ENCODE measurements at regions not wholly inside any gene's neighbourhood (a gene's known extent, or its start where the extent isn't known, plus 50 kb on each side); places are given as distances from the start of the nearest gene placed in this dataset.

- H3K27me3 ChIP-seq (replicated peaks; ENCODE audit: control insufficient read depth, insufficient read depth, low read length, poor library complexity, severe bottlenecking): no peaks in the 10 kb centered on the region
- H3K36me3 ChIP-seq (ENCODE audit: control insufficient read depth, insufficient read depth, low read length): no peaks in the 10 kb centered on the region
- no peak overlapping the region for H3K27ac ChIP-seq (ENCODE audit: insufficient read depth, low read length, poor library complexity, severe bottlenecking)
- H3K9me3 ChIP-seq (ENCODE audit: control insufficient read depth, low read length): no peaks in the 10 kb centered on the region
- no peak overlapping the region for H3K4me3 ChIP-seq (ENCODE audit: insufficient read depth, low read depth, low read length, poor library complexity, severe bottlenecking)
- no peak for DNase-seq
- no peaks in the 10 kb centered on the region for H3K4me1 ChIP-seq (ENCODE audit: control insufficient read depth, insufficient read depth, low read length, poor library complexity, severe bottlenecking)
Observed at GRCh38 chr18:46313521-46313920, 209.3 kb downstream of the HAUS1 start.

DNA sequence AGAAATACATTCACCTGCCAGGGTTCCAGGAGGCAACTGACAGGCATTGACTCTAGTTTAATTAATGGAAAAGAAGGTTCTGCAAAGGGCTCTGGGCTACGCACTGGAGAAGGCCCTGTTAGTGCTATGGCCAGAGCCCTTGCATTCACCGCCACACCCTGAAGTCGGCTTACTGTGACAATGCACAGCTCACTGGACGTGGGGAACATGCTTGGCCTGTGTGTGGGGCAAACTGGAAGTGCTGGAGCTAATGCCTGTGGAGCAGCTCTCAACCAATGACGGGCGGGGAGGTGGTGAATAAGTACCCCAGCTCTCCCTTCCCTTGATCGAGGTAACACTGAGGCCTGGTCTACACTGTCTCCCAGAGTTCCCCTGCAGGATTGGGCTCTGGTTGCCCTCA lies 209.8 kb downstream of the HAUS1 start:
- H3K4me3 ChIP-seq (ENCODE audit: insufficient read depth, low read depth, low read length, poor library complexity, severe bottlenecking): no peak overlapping the region
- H3K36me3 ChIP-seq (ENCODE audit: control insufficient read depth, insufficient read depth, low read length): no peaks in the 10 kb centered on the region
- H3K27me3 ChIP-seq (replicated peaks; ENCODE audit: control insufficient read depth, insufficient read depth, low read length, poor library complexity, severe bottlenecking): no peaks in the 10 kb centered on the region

DNA sequence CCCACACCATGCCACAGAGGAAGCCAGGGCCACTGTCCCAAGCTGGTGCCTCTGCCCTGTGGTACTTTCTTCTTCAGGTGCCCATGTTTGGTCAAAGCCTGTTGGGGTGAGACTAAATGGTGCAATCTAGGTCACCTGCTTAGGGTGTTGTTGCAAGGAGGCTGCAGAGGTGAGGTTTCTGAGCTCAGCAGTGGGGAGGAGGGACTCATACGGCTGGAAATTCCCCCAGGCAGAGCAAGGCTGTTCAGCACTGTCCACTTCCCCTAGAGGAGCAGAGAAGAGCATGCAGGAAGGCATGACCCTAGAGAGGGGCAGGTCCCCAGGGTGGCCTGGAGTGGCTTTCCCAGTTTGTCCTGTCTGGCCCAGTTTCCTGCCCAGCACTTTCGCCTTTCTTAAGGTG lies 211.0 kb downstream of the HAUS1 start:
- no peak for DNase-seq
- Histone ChIP-seq H3K27ac (ENCODE audit: insufficient read depth, low read length, poor library complexity, severe bottlenecking) (no peak overlapping the region), H3K4me3 (ENCODE audit: insufficient read depth, low read depth, low read length, poor library complexity, severe bottlenecking) (no peak overlapping the region), H3K9me3 (ENCODE audit: control insufficient read depth, low read length) (no peaks in the 10 kb centered on the region), H3K4me1 (ENCODE audit: control insufficient read depth, insufficient read depth, low read length, poor library complexity, severe bottlenecking) (no peaks in the 10 kb centered on the region), H3K27me3 (replicated peaks; ENCODE audit: control insufficient read depth, insufficient read depth, low read length, poor library complexity, severe bottlenecking) (no peaks in the 10 kb centered on the region), H3K36me3 (ENCODE audit: control insufficient read depth, insufficient read depth, low read length) (no peaks in the 10 kb centered on the region)

More for the DNA sequence above, 209.8 kb downstream of the HAUS1 start:
- H3K9me3 ChIP-seq (ENCODE audit: control insufficient read depth, low read length): no peaks in the 10 kb centered on the region
- no peak overlapping the region for H3K27ac ChIP-seq (ENCODE audit: insufficient read depth, low read length, poor library complexity, severe bottlenecking)
- DNase-seq: no peak
- H3K4me1 ChIP-seq (ENCODE audit: control insufficient read depth, insufficient read depth, low read length, poor library complexity, severe bottlenecking): no peaks in the 10 kb centered on the region

GRCh38 chr18:46318356-46318755 lies 214.2 kb downstream of the HAUS1 start:
- DNase-seq: no peak
- no peaks in the 10 kb centered on the region for H3K4me1 ChIP-seq (ENCODE audit: control insufficient read depth, insufficient read depth, low read length, poor library complexity, severe bottlenecking)
- no peak overlapping the region for H3K4me3 ChIP-seq (ENCODE audit: insufficient read depth, low read depth, low read length, poor library complexity, severe bottlenecking)
- no peak overlapping the region for H3K27ac ChIP-seq (ENCODE audit: insufficient read depth, low read length, poor library complexity, severe bottlenecking)
- no peaks in the 10 kb centered on the region for H3K36me3 ChIP-seq (ENCODE audit: control insufficient read depth, insufficient read depth, low read length)
- H3K27me3 ChIP-seq (replicated peaks; ENCODE audit: control insufficient read depth, insufficient read depth, low read length, poor library complexity, severe bottlenecking): no peaks in the 10 kb centered on the region
- no peaks in the 10 kb centered on the region for H3K9me3 ChIP-seq (ENCODE audit: control insufficient read depth, low read length)

DNA sequence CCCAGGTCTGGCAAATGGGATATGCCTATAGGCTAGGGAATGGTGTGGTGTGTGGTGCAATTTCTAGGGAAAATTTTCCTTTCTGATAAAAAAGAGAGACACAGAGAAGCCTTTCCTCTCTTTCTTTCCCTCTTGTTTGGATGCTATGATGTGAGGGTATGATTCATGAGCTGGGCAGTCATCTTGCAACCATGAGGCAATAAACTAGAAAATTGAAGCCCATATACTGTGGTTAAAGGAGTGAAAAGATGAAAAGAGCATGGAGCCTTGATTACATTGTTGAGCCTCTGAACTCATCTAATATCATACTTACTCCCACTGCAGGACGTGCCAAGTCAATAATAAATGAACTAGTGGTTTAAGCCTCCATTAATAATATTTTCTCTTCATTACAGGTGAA lies 215.6 kb downstream of the HAUS1 start:
- H3K4me1 ChIP-seq (ENCODE audit: control insufficient read depth, insufficient read depth, low read length, poor library complexity, severe bottlenecking): no peaks in the 10 kb centered on the region
- H3K27ac ChIP-seq (ENCODE audit: insufficient read depth, low read length, poor library complexity, severe bottlenecking): no peak overlapping the region
- no peak for DNase-seq
- no peaks in the 10 kb centered on the region for H3K36me3 ChIP-seq (ENCODE audit: control insufficient read depth, insufficient read depth, low read length)
- H3K27me3 ChIP-seq (replicated peaks; ENCODE audit: control insufficient read depth, insufficient read depth, low read length, poor library complexity, severe bottlenecking): no peaks in the 10 kb centered on the region
- H3K9me3 ChIP-seq (ENCODE audit: control insufficient read depth, low read length): no peaks in the 10 kb centered on the region
- H3K4me3 ChIP-seq (ENCODE audit: insufficient read depth, low read depth, low read length, poor library complexity, severe bottlenecking): no peak overlapping the region

- no peaks in the 10 kb centered on the region for H3K4me1 ChIP-seq (ENCODE audit: control insufficient read depth, insufficient read depth, low read length, poor library complexity, severe bottlenecking)
- H3K4me3 ChIP-seq (ENCODE audit: insufficient read depth, low read depth, low read length, poor library complexity, severe bottlenecking): no peak overlapping the region
- H3K36me3 ChIP-seq (ENCODE audit: control insufficient read depth, insufficient read depth, low read length): no peaks in the 10 kb centered on the region
- DNase-seq: no peak
- no peaks in the 10 kb centered on the region for H3K27me3 ChIP-seq (replicated peaks; ENCODE audit: control insufficient read depth, insufficient read depth, low read length, poor library complexity, severe bottlenecking)
- H3K27ac ChIP-seq (ENCODE audit: insufficient read depth, low read length, poor library complexity, severe bottlenecking): no peak overlapping the region
- no peaks in the 10 kb centered on the region for H3K9me3 ChIP-seq (ENCODE audit: control insufficient read depth, low read length)
Observed at GRCh38 chr18:46320297-46320696, 216.1 kb downstream of the HAUS1 start.

DNA sequence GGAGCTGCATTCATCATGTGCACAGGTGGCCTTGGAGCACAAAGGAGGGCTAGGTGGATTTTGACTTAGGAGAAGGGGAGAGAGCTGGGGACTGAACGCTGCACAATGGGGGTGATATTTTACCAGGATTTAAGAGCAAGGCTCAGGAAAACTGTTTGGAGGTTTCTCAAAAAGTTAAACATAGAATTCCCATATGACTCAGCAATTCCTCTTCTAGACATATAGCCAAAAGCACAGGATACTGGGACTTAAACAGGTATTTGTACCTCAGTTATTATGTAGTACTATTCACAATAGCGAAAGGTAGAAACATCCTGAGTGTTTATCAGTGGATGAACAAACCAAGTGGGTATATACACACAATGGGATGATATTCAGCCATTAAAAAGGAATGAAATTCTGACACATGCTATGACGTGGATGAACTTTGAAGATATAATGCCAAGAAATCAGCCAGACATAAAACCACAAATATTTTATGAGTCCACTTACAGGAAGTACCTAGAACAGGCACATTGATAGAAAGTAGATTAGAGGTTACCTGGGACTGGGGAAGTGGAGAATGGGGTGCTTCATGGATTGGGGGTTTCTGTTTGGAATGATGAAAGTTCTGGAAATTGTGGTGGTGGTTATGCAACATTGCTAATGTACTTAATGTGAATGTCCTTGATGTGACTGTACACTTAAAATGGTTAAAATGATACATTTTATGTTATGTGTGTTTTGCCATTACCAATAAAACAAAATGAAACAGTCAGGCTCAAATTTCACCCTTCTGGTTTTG lies 216.9 kb downstream of the HAUS1 start:
- DNase-seq: no peak
- Histone ChIP-seq H3K9me3 (ENCODE audit: control insufficient read depth, low read length) (no peaks in the 10 kb centered on the region), H3K4me1 (ENCODE audit: control insufficient read depth, insufficient read depth, low read length, poor library complexity, severe bottlenecking) (no peaks in the 10 kb centered on the region), H3K27ac (ENCODE audit: insufficient read depth, low read length, poor library complexity, severe bottlenecking) (no peak overlapping the region), H3K36me3 (ENCODE audit: control insufficient read depth, insufficient read depth, low read length) (no peaks in the 10 kb centered on the region), H3K27me3 (replicated peaks; ENCODE audit: control insufficient read depth, insufficient read depth, low read length, poor library complexity, severe bottlenecking) (no peaks in the 10 kb centered on the region), H3K4me3 (ENCODE audit: insufficient read depth, low read depth, low read length, poor library complexity, severe bottlenecking) (no peak overlapping the region)

- Histone ChIP-seq H3K4me3 (ENCODE audit: insufficient read depth, low read depth, low read length, poor library complexity, severe bottlenecking) (no peak overlapping the region), H3K4me1 (ENCODE audit: control insufficient read depth, insufficient read depth, low read length, poor library complexity, severe bottlenecking) (no peaks in the 10 kb centered on the region), H3K9me3 (ENCODE audit: control insufficient read depth, low read length) (no peaks in the 10 kb centered on the region), H3K27ac (ENCODE audit: insufficient read depth, low read length, poor library complexity, severe bottlenecking) (no peak overlapping the region), H3K36me3 (ENCODE audit: control insufficient read depth, insufficient read depth, low read length) (no peaks in the 10 kb centered on the region), H3K27me3 (replicated peaks; ENCODE audit: control insufficient read depth, insufficient read depth, low read length, poor library complexity, severe bottlenecking) (no peaks in the 10 kb centered on the region)
- no peak for DNase-seq
Observed at GRCh38 chr18:46321955-46322354, 217.8 kb downstream of the HAUS1 start.

- no peak for DNase-seq
- H3K4me1 ChIP-seq (ENCODE audit: control insufficient read depth, insufficient read depth, low read length, poor library complexity, severe bottlenecking): no peaks in the 10 kb centered on the region
- H3K9me3 ChIP-seq (ENCODE audit: control insufficient read depth, low read length): no peaks in the 10 kb centered on the region
- H3K27ac ChIP-seq (ENCODE audit: insufficient read depth, low read length, poor library complexity, severe bottlenecking): no peak overlapping the region
- no peaks in the 10 kb centered on the region for H3K27me3 ChIP-seq (replicated peaks; ENCODE audit: control insufficient read depth, insufficient read depth, low read length, poor library complexity, severe bottlenecking)
- H3K4me3 ChIP-seq (ENCODE audit: insufficient read depth, low read depth, low read length, poor library complexity, severe bottlenecking): no peak overlapping the region
- H3K36me3 ChIP-seq (ENCODE audit: control insufficient read depth, insufficient read depth, low read length): no peaks in the 10 kb centered on the region
Observed at GRCh38 chr18:46322411-46322891, 218.3 kb downstream of the HAUS1 start.

- Histone ChIP-seq H3K27ac (ENCODE audit: insufficient read depth, low read length, poor library complexity, severe bottlenecking) (no peak overlapping the region), H3K27me3 (replicated peaks; ENCODE audit: control insufficient read depth, insufficient read depth, low read length, poor library complexity, severe bottlenecking) (no peaks in the 10 kb centered on the region), H3K36me3 (ENCODE audit: control insufficient read depth, insufficient read depth, low read length) (no peaks in the 10 kb centered on the region), H3K9me3 (ENCODE audit: control insufficient read depth, low read length) (no peaks in the 10 kb centered on the region), H3K4me1 (ENCODE audit: control insufficient read depth, insufficient read depth, low read length, poor library complexity, severe bottlenecking) (no peaks in the 10 kb centered on the region), H3K4me3 (ENCODE audit: insufficient read depth, low read depth, low read length, poor library complexity, severe bottlenecking) (no peak overlapping the region)
- DNase-seq: no peak
Observed at GRCh38 chr18:46322941-46323340, 218.8 kb downstream of the HAUS1 start.
